ENCODE measurements at regions not wholly inside any gene's neighbourhood (a gene's known extent, or its start where the extent isn't known, plus 50 kb on each side); places are given as distances from the start of the nearest gene placed in this dataset.

GRCh38 chr14:87260460-87260859 lies 732.5 kb downstream of the GALC start:
- Histone ChIP-seq H3K4me1 (ENCODE audit: control insufficient read depth, insufficient read depth, low read length) (peaks cover 4% of the 10 kb centered on the region), H3K9ac (ENCODE audit: extremely low read depth, low read length, poor library complexity, severe bottlenecking) (no peak overlapping the region), H3K27me3 (ENCODE audit: control insufficient read depth, insufficient read depth, low read length, poor library complexity, severe bottlenecking) (no peaks in the 10 kb centered on the region), H3K4me3 (ENCODE audit: low read length) (peak overlapping the region; percentile 31), H3K9me3 (ENCODE audit: control insufficient read depth, low read length) (peaks cover 36% of the 10 kb centered on the region), H3K27ac (ENCODE audit: low read depth, low read length) (no peak overlapping the region), H3K36me3 (ENCODE audit: control insufficient read depth, insufficient read depth, low read length) (peaks cover 7% of the 10 kb centered on the region)
- Mint-ChIP-seq H3K27me3 (ENCODE audit: insufficient read depth) (no peaks in the 10 kb centered on the region), H3K4me3 (no peak overlapping the region), H3K27ac (no peak overlapping the region), H3K36me3 (ENCODE audit: low read depth) (peaks cover 22% of the 10 kb centered on the region), H3K4me1 (peaks cover 34% of the 10 kb centered on the region), H3K9me3 (peaks cover 33% of the 10 kb centered on the region)
- TF ChIP-seq CTCF (conservative IDR thresholded peaks at IDR 0.05), result no peak
- DNase-seq, result no peak
- WGBS, 2 experiments (ENCODE audit: insufficient coverage in 1 of 2, insufficient read length in 1 of 2), result 46 to 67% methylated on average over 1 to 3 of the region's 3 CpGs

GRCh38 chr14:87257421-87257820 lies 735.6 kb downstream of the GALC start:
- Histone ChIP-seq H3K27me3 (ENCODE audit: control insufficient read depth, insufficient read depth, low read length, poor library complexity, severe bottlenecking) (no peaks in the 10 kb centered on the region), H3K9me3 (ENCODE audit: control insufficient read depth, low read length) (peaks cover 47% of the 10 kb centered on the region), H3K9ac (ENCODE audit: extremely low read depth, low read length, poor library complexity, severe bottlenecking) (no peak overlapping the region), H3K4me3 (ENCODE audit: low read length) (peak overlapping the region; percentile 9), H3K36me3 (ENCODE audit: control insufficient read depth, insufficient read depth, low read length) (peaks cover 7% of the 10 kb centered on the region), H3K4me1 (ENCODE audit: control insufficient read depth, insufficient read depth, low read length) (peaks cover 19% of the 10 kb centered on the region), H3K27ac (ENCODE audit: low read depth, low read length) (no peak overlapping the region)
- Mint-ChIP-seq H3K4me1 (peaks cover 43% of the 10 kb centered on the region), H3K4me3 (no peak overlapping the region), H3K9me3 (peaks cover 35% of the 10 kb centered on the region), H3K36me3 (ENCODE audit: low read depth) (peaks cover 23% of the 10 kb centered on the region), H3K27me3 (ENCODE audit: insufficient read depth) (no peaks in the 10 kb centered on the region), H3K27ac (no peak overlapping the region)
- WGBS, 2 experiments (ENCODE audit: insufficient coverage in 1 of 2, insufficient read length in 1 of 2), result 94% methylated on average over 1 of the region's 1 CpG; no CpG with 5 or more reads in 1 of the 2 experiments
- no peak for TF ChIP-seq CTCF (conservative IDR thresholded peaks at IDR 0.05)
- no peak for DNase-seq

GRCh38 chr14:87255058-87255457 lies 737.9 kb downstream of the GALC start:
- Histone ChIP-seq H3K4me1 (ENCODE audit: control insufficient read depth, insufficient read depth, low read length) (peaks cover 15% of the 10 kb centered on the region), H3K9me3 (ENCODE audit: control insufficient read depth, low read length) (peaks cover 64% of the 10 kb centered on the region)
- peaks cover 32% of the 10 kb centered on the region for H3K36me3 Mint-ChIP-seq (ENCODE audit: low read depth)

More at GRCh38 chr14:87255058-87255457, 737.9 kb downstream of the GALC start:
- Mint-ChIP-seq H3K27ac (no peak overlapping the region), H3K4me3 (no peak overlapping the region), H3K9me3 (peaks cover 45% of the 10 kb centered on the region), H3K27me3 (ENCODE audit: insufficient read depth) (no peaks in the 10 kb centered on the region), H3K4me1 (peaks cover 30% of the 10 kb centered on the region)
- Histone ChIP-seq H3K4me3 (ENCODE audit: low read length) (no peak overlapping the region), H3K27me3 (ENCODE audit: control insufficient read depth, insufficient read depth, low read length, poor library complexity, severe bottlenecking) (no peaks in the 10 kb centered on the region), H3K27ac (ENCODE audit: low read depth, low read length) (no peak overlapping the region), H3K9ac (ENCODE audit: extremely low read depth, low read length, poor library complexity, severe bottlenecking) (no peak overlapping the region), H3K36me3 (ENCODE audit: control insufficient read depth, insufficient read depth, low read length) (peaks cover 7% of the 10 kb centered on the region)
- WGBS, 2 experiments (ENCODE audit: insufficient coverage in 1 of 2, insufficient read length in 1 of 2), result 88 to 96% methylated on average over 2 of the region's 2 CpGs
- TF ChIP-seq CTCF (conservative IDR thresholded peaks at IDR 0.05), result no peak
- no peak for DNase-seq

Measured in endodermal cell (in vitro differentiated cells).